ENCODE measurements at regions not wholly inside any gene's neighbourhood (a gene's known extent, or its start where the extent isn't known, plus 50 kb on each side); places are given as distances from the start of the nearest gene placed in this dataset.

DNA sequence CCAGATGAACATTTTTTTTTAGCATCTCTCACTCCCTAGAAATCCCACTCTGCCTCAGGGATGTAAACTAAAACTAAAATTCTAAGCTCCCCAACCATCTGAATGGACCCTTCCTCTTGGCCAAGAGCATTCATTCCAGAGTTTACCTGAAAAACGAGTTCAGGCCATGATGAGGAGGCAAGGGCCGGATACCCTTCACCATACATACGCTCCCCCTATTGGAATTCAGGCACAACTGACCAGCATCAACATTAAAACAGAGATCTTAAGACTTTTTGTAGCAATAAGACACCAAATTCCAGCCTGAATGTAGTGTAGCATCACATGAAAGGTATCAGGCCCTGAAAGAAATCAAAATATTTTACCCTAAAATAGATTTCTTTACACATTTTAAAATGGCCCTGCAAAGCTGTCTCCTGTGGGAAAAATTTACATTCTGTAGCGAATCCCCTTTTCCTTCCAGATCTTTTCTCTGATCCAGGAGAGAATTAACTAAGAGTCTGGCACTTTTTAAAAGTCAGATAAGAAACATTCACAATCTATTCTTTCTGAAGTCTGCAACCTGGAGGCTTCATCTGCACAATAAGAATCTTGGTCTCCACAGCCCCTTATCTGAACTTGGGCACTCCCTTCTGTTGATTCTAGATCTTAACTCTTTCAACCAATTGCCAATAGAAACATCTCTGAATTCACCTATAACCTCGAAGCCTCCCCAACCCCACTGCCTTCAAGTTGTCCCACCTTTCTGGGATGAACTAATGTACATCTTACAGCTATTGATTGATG lies 888.5 kb downstream of the UQCRFS1 start:
- Histone ChIP-seq H3K27me3 (no peaks in the 10 kb centered on the region), H3K4me3 (no peak overlapping the region), H3K4me1 (no peaks in the 10 kb centered on the region), H3K36me3 (no peaks in the 10 kb centered on the region), H3K27ac (no peak overlapping the region), H3K9me3 (no peaks in the 10 kb centered on the region)
- no peak for TF ChIP-seq CTCF (IDR thresholded peaks at IDR 0.05)
- no peak for TF ChIP-seq POLR2A (IDR thresholded peaks at IDR 0.05)
- no peak for TF ChIP-seq POLR2AphosphoS5 (IDR thresholded peaks at IDR 0.05; ENCODE audit: insufficient read depth in 1 of 2, low read depth in 1 of 2)
- no peak for DNase-seq (ENCODE audit: extremely low spot score in 2 of 2)
- intact Hi-C loops (cut with DNase I): no loop called here

DNA sequence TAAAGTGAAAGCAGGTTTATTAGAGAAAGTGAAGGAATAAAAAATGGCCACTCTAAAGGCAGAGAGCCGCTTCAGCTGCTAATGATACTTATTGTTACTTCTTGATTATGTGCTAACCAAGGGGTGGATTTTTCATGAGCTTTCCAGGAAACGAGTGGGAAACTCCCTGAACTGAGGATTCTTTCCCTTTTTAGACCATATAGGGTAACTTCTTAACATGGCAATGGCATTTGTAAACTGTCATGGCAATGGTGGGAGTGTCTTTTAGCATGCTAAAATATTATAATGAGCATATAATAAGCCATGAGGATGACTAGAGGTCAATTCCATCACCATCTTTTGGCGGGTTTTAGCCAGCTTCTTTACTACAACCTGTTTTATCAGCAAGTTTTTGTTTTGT lies 890.0 kb downstream of the UQCRFS1 start:
- no peak for DNase-seq (ENCODE audit: extremely low spot score in 2 of 2)
- Histone ChIP-seq H3K36me3 (no peaks in the 10 kb centered on the region), H3K9me3 (no peaks in the 10 kb centered on the region), H3K4me3 (no peak overlapping the region), H3K4me1 (no peaks in the 10 kb centered on the region), H3K27ac (no peak overlapping the region), H3K27me3 (no peaks in the 10 kb centered on the region)
- intact Hi-C loops (cut with DNase I): no loop called here
- TF ChIP-seq CTCF (IDR thresholded peaks at IDR 0.05): no peak
- no peak for TF ChIP-seq POLR2A (IDR thresholded peaks at IDR 0.05)
- TF ChIP-seq POLR2AphosphoS5 (IDR thresholded peaks at IDR 0.05; ENCODE audit: insufficient read depth in 1 of 2, low read depth in 1 of 2): no peak

DNA sequence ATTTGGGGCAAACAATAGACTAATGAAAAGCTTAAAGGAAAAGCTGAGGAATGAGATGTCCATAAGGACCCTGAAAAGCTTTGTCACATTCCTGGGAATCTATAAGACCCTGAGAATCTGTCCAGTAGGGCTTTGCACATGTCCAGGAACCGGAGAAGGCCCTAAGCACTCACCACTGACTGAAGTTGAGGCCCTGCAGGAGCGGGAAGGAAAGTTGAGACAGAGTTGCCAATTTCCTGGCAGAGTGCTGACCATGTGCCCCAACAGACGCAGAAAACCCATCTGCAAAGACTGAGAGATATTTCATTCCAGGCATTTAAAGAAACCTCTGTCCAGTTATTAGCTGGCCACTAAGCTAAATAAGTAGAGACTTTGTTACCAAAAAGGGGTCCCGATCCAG lies 890.5 kb downstream of the UQCRFS1 start:
- no peak for DNase-seq (ENCODE audit: extremely low spot score in 2 of 2)
- no peaks in the 10 kb centered on the region for H3K27me3 ChIP-seq
- intact Hi-C loops (cut with DNase I): no loop called here
- H3K36me3 ChIP-seq: no peaks in the 10 kb centered on the region
- H3K9me3 ChIP-seq: no peaks in the 10 kb centered on the region
- no peaks in the 10 kb centered on the region for H3K4me1 ChIP-seq
- H3K4me3 ChIP-seq: no peak overlapping the region
- no peak overlapping the region for H3K27ac ChIP-seq
- TF ChIP-seq POLR2AphosphoS5 (IDR thresholded peaks at IDR 0.05; ENCODE audit: insufficient read depth in 1 of 2, low read depth in 1 of 2) (no peak), CTCF (IDR thresholded peaks at IDR 0.05) (no peak), POLR2A (IDR thresholded peaks at IDR 0.05) (no peak)

GRCh38 chr19:28319918-28320317 lies 893.0 kb downstream of the UQCRFS1 start:
- Histone ChIP-seq H3K27ac (no peak overlapping the region), H3K4me3 (no peak overlapping the region), H3K36me3 (no peaks in the 10 kb centered on the region), H3K27me3 (no peaks in the 10 kb centered on the region), H3K9me3 (no peaks in the 10 kb centered on the region), H3K4me1 (no peaks in the 10 kb centered on the region)
- intact Hi-C loops (cut with DNase I): no loop called here
- DNase-seq (ENCODE audit: extremely low spot score in 2 of 2): no peak
- TF ChIP-seq POLR2AphosphoS5 (IDR thresholded peaks at IDR 0.05; ENCODE audit: insufficient read depth in 1 of 2, low read depth in 1 of 2) (no peak), CTCF (IDR thresholded peaks at IDR 0.05) (no peak), POLR2A (IDR thresholded peaks at IDR 0.05) (no peak)

GRCh38 chr19:28319227-28319626 lies 893.7 kb downstream of the UQCRFS1 start:
- intact Hi-C loops (cut with DNase I): no loop called here
- H3K4me3 ChIP-seq: no peak overlapping the region
- no peaks in the 10 kb centered on the region for H3K9me3 ChIP-seq
- H3K27ac ChIP-seq: no peak overlapping the region
- H3K27me3 ChIP-seq: no peaks in the 10 kb centered on the region
- TF ChIP-seq CTCF (IDR thresholded peaks at IDR 0.05) (no peak), POLR2AphosphoS5 (IDR thresholded peaks at IDR 0.05; ENCODE audit: insufficient read depth in 1 of 2, low read depth in 1 of 2) (no peak), POLR2A (IDR thresholded peaks at IDR 0.05) (no peak)
- no peak for DNase-seq (ENCODE audit: extremely low spot score in 2 of 2)
- no peaks in the 10 kb centered on the region for H3K36me3 ChIP-seq
- H3K4me1 ChIP-seq: no peaks in the 10 kb centered on the region

Data from vagina (tissue), 2 donors.